Neural crest cell (in vitro differentiated cells): ENCODE measurements at regions not wholly inside any gene's neighbourhood (a gene's known extent, or its start where the extent isn't known, plus 50 kb on each side); places are given as distances from the start of the nearest gene placed in this dataset.

ENCODE experiments used
- DNase-seq: peaks from one replicate; pipeline ENCODE4 v3.0.0; 2021; ENCODE audit warnings: low read depth, mixed read lengths, low spot score
- H3K27ac Mint-ChIP-seq: one replicate; pipeline ENCODE4 v1.8.0; 2021; ENCODE audit warnings: mild to moderate bottlenecking, mixed read lengths; ENCODE audit not compliant: unreplicated experiment
- H3K27me3 Mint-ChIP-seq: 2 replicates; pipeline ENCODE4 v1.8.0; 2021; ENCODE audit warnings: low read depth, mild to moderate bottlenecking, mixed read lengths
- H3K36me3 Mint-ChIP-seq: 2 replicates; pipeline ENCODE4 v1.8.0; 2021; ENCODE audit warnings: low read depth, mild to moderate bottlenecking, mixed read lengths
- H3K4me1 Mint-ChIP-seq: 2 replicates; pipeline ENCODE4 v1.8.0; 2021; ENCODE audit warnings: mixed read lengths
- H3K4me3 Mint-ChIP-seq: one replicate; pipeline ENCODE4 v1.8.0; 2021; ENCODE audit warnings: mild to moderate bottlenecking, mixed read lengths
- H3K9me3 Mint-ChIP-seq: 2 replicates; pipeline ENCODE4 v1.8.0; 2021; ENCODE audit warnings: mixed read lengths
- TF ChIP-seq, protein P1 (sequence below): fragments of 200-600 bp; sonication (generic); conservative IDR thresholded peaks from 2 replicates; pipeline ENCODE4 v1.5.0; 2021; ENCODE audit warnings: antibody characterized with exemption, mild to moderate bottlenecking

DNA sequence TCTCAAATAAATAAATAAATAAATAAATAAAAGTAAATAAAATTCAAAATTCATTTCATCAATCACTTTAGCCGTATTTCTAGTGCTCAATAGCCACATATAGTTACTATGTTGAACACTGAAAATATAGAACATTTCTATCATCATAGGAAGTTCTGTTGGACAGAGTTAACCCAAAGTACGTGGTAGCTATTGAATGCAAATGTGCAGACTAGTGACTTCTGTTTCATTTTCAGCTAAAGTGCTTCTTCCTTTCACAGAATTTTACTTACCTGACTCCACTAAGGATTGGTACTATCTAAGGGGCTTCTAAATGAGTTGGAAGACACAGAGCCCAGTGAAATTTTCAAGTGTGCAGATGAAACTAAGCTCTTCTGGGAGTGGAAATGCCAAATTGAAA lies 1208.3 kb downstream of the MAT2B start:
- Mint-ChIP-seq H3K4me3 (no peak overlapping the region), H3K4me1 (no peaks in the 10 kb centered on the region), H3K9me3 (peaks cover 4% of the 10 kb centered on the region), H3K36me3 (peaks cover 2% of the 10 kb centered on the region), H3K27ac (no peak overlapping the region), H3K27me3 (no peaks in the 10 kb centered on the region)
- TF ChIP-seq, protein P1, sequence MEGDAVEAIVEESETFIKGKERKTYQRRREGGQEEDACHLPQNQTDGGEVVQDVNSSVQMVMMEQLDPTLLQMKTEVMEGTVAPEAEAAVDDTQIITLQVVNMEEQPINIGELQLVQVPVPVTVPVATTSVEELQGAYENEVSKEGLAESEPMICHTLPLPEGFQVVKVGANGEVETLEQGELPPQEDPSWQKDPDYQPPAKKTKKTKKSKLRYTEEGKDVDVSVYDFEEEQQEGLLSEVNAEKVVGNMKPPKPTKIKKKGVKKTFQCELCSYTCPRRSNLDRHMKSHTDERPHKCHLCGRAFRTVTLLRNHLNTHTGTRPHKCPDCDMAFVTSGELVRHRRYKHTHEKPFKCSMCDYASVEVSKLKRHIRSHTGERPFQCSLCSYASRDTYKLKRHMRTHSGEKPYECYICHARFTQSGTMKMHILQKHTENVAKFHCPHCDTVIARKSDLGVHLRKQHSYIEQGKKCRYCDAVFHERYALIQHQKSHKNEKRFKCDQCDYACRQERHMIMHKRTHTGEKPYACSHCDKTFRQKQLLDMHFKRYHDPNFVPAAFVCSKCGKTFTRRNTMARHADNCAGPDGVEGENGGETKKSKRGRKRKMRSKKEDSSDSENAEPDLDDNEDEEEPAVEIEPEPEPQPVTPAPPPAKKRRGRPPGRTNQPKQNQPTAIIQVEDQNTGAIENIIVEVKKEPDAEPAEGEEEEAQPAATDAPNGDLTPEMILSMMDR: no peak
- no peak for DNase-seq

DNA sequence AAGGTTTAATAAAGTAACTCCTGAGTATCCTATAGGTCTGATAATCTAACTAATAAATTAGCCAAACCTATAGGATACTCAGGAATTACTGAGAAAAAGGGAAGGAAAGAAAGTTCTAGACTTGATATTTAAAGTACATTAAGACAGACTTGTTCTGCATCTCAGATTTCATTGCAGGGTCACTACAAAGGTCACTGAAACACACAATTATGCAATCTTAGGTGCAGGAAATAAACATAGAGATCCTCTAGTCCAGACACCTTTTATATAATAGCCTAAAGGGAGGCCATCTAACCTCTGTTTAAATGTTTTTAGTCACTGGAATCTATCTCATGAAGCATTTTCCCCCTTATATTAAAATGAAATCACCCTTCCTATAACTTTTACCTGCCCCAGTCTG lies 1215.7 kb downstream of the MAT2B start:
- Mint-ChIP-seq H3K36me3 (no peaks in the 10 kb centered on the region), H3K4me3 (no peak overlapping the region), H3K27me3 (no peaks in the 10 kb centered on the region), H3K4me1 (no peaks in the 10 kb centered on the region), H3K9me3 (peaks cover 2% of the 10 kb centered on the region), H3K27ac (no peak overlapping the region)
- DNase-seq: no peak
- TF ChIP-seq, protein P1: no peak

DNA sequence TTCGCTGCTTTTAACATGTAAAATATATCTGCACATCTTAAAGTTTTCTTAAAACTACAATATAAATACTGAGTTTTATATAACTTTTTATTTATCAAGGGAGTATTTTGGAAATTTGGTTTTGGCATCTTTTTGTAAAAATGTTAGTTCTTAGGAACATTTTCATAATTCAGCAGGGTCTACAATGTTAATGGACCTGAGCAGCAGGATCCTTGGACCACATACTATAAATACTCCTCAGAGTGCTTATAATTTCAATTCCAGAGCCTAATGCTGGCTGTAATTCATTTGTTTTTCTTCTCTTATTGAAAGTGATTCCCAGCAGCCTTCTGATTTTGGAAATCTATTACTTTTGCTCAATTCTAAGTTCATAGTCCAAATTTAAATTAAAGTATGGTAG lies 1216.2 kb downstream of the MAT2B start:
- Mint-ChIP-seq H3K27me3 (no peaks in the 10 kb centered on the region), H3K36me3 (no peaks in the 10 kb centered on the region), H3K4me3 (no peak overlapping the region), H3K27ac (no peak overlapping the region), H3K4me1 (no peaks in the 10 kb centered on the region), H3K9me3 (peaks cover 2% of the 10 kb centered on the region)
- TF ChIP-seq, protein P1: no peak
- no peak for DNase-seq

DNA sequence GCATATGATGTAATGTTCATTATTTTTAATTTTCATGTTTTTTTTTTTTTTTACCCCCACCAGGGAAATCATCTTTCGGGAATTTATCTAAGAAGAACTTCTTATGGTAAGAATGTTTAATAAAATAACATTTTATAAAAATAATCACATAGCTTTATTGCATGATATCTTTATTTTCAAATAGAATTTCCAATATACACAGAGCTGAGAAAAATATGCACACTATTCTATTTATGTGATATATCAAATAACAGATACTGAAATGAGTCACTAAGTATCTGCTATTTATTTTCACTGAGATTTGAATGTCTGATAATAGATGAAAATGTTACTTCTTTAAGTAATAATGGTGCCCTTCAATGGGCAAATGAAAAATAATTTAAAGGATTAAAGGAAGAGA lies 1217.3 kb downstream of the MAT2B start:
- H3K27ac Mint-ChIP-seq: no peak overlapping the region
- TF ChIP-seq, protein P1: no peak
- H3K27me3 Mint-ChIP-seq: no peaks in the 10 kb centered on the region
- H3K36me3 Mint-ChIP-seq: no peaks in the 10 kb centered on the region
- DNase-seq: no peak
- H3K4me1 Mint-ChIP-seq: no peaks in the 10 kb centered on the region
- no peak overlapping the region for H3K4me3 Mint-ChIP-seq
- H3K9me3 Mint-ChIP-seq: peaks cover 2% of the 10 kb centered on the region

DNA sequence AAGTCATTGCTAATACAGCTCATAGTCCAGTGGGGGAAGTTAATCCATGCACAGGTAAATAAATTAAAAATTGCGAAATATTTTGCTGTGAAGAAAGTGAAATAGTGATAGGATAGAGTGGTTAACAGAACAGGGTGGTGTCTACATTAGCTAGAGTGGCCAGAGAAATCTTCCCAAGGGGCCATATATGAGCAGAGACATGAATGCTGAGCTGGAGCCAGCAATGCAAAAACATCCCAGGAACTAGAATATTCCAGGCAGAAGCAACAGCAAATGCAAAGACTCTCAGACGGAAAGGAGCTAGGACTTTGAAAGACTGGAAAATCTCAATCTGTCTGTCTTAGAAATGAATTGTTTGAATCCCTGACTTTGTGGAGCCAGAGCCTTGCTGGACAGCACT lies 1221.6 kb downstream of the MAT2B start:
- H3K9me3 Mint-ChIP-seq: peaks cover 4% of the 10 kb centered on the region
- H3K36me3 Mint-ChIP-seq: no peaks in the 10 kb centered on the region
- DNase-seq: no peak
- TF ChIP-seq, protein P1: no peak
- no peak overlapping the region for H3K27ac Mint-ChIP-seq
- H3K4me1 Mint-ChIP-seq: no peaks in the 10 kb centered on the region
- no peaks in the 10 kb centered on the region for H3K27me3 Mint-ChIP-seq
- H3K4me3 Mint-ChIP-seq: no peak overlapping the region

DNA sequence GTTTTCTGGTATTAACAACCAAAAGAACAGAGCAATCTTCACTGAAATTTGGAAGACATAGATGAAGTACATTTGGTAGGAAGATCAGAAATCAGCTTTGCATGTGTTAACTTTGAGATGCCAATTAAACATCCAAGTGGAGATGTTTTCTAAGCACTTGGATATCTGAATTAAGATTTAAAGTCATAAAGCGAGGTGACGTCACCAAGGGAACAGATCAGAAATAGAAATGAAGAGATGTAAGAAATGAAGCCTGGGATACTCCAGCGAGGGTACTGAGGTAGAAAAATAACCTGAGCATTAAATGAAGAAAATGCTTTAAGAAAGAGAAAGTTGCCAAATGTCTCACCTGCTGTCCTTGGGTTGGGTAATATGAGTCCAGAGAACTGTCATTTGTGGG lies 1223.3 kb downstream of the MAT2B start:
- TF ChIP-seq, protein P1: no peak
- no peaks in the 10 kb centered on the region for H3K4me1 Mint-ChIP-seq
- no peak overlapping the region for H3K27ac Mint-ChIP-seq
- DNase-seq: no peak
- H3K9me3 Mint-ChIP-seq: peaks cover 4% of the 10 kb centered on the region
- no peaks in the 10 kb centered on the region for H3K27me3 Mint-ChIP-seq
- H3K4me3 Mint-ChIP-seq: no peak overlapping the region
- no peaks in the 10 kb centered on the region for H3K36me3 Mint-ChIP-seq
